ENCODE measurements at regions not wholly inside any gene's neighbourhood (a gene's known extent, or its start where the extent isn't known, plus 50 kb on each side); places are given as distances from the start of the nearest gene placed in this dataset.

DNA sequence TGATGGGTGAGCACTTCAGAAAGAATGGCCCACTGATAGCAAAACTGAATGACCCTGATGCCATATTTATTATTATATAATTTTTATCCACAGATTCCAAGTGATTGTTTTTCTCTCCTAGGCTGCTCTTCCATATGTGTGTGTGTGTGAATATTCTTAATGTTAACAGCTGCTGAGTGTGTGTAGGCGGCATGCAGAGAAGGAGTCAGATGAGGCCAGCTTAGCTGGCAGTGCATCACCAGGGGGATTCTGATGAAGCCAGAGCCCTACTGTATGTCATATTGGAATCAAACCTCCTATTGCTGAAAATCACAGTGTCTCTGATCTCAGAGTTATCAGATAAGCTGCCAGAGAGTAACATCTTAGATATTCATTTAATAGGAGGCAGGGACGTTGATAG lies 177.1 kb downstream of the DMAC1 start:
- H3K4me3 ChIP-seq (ENCODE audit: low read depth, low read length) = no peak overlapping the region
- no peaks in the 10 kb centered on the region for H3K36me3 ChIP-seq (ENCODE audit: control insufficient read depth, insufficient read depth, low read length)
- H3K27me3 ChIP-seq (ENCODE audit: control insufficient read depth, insufficient read depth, low read length) = no peaks in the 10 kb centered on the region
- TF ChIP-seq, protein P1, sequence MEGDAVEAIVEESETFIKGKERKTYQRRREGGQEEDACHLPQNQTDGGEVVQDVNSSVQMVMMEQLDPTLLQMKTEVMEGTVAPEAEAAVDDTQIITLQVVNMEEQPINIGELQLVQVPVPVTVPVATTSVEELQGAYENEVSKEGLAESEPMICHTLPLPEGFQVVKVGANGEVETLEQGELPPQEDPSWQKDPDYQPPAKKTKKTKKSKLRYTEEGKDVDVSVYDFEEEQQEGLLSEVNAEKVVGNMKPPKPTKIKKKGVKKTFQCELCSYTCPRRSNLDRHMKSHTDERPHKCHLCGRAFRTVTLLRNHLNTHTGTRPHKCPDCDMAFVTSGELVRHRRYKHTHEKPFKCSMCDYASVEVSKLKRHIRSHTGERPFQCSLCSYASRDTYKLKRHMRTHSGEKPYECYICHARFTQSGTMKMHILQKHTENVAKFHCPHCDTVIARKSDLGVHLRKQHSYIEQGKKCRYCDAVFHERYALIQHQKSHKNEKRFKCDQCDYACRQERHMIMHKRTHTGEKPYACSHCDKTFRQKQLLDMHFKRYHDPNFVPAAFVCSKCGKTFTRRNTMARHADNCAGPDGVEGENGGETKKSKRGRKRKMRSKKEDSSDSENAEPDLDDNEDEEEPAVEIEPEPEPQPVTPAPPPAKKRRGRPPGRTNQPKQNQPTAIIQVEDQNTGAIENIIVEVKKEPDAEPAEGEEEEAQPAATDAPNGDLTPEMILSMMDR (IDR thresholded peaks at IDR 0.05; ENCODE audit: insufficient read depth, low read length, severe bottlenecking) = no peak
- DNase-seq (ENCODE audit: low read depth) = no peak
- FAIRE-seq = no peak

- no peaks in the 10 kb centered on the region for H3K27me3 ChIP-seq (ENCODE audit: control insufficient read depth, insufficient read depth, low read length)
These were observed 184.2 kb downstream of the DMAC1 start for GRCh38 chr9:7615344-7615743.

DNA sequence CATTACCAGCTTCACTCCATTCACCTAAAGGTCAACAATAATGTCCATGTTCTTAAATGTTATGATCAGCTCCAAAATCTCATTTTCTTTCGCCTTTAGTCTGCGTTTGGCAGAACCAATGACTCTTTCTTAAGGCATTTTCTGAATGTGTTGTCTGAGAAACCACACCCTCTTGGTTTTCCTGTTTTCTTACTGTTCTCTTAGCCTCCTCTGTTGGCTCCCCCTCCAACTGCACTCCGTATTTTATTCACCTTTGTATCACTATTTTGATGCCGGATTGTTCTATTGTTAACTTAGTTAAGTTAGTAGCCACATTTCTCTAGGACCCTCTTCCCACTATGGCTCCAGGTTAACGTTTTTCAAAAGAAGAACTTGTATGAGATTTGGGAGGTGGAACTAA lies 185.6 kb downstream of the DMAC1 start:
- no peak overlapping the region for H3K4me3 ChIP-seq (ENCODE audit: low read depth, low read length)
- TF ChIP-seq, protein P1 (IDR thresholded peaks at IDR 0.05; ENCODE audit: insufficient read depth, low read length, severe bottlenecking) = no peak
- H3K36me3 ChIP-seq (ENCODE audit: control insufficient read depth, insufficient read depth, low read length) = no peaks in the 10 kb centered on the region
- DNase-seq (ENCODE audit: low read depth) (peak; percentile 39), FAIRE-seq (no peak)
- no peaks in the 10 kb centered on the region for H3K27me3 ChIP-seq (ENCODE audit: control insufficient read depth, insufficient read depth, low read length)

More at GRCh38 chr9:7615344-7615743, 184.2 kb downstream of the DMAC1 start:
- TF ChIP-seq, protein P1 (IDR thresholded peaks at IDR 0.05; ENCODE audit: insufficient read depth, low read length, severe bottlenecking) = no peak
- no peaks in the 10 kb centered on the region for H3K36me3 ChIP-seq (ENCODE audit: control insufficient read depth, insufficient read depth, low read length)
- H3K4me3 ChIP-seq (ENCODE audit: low read depth, low read length) = no peak overlapping the region
- FAIRE-seq (no peak), DNase-seq (ENCODE audit: low read depth) (peak; percentile 56)

DNA sequence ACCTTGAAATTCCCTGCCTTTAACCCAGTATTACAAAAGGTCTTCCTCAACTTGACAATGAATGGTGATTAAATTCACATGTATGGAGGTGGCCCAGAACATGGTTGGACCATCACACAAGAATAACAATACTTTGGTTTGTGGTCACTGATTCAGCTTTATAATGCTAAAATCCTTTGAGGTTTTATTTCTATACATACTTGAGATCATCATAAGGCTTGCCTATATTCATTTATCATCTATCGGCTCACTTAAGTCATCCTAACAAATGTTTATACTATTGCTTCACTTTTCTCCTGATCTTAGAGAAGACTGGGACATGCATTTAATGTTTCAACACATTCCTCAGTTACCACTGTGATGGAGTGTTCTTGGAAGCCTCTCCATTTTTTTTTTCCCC lies 191.3 kb downstream of the DMAC1 start:
- Histone ChIP-seq H3K27me3 (ENCODE audit: control insufficient read depth, insufficient read depth, low read length) (no peaks in the 10 kb centered on the region), H3K4me3 (ENCODE audit: low read depth, low read length) (no peak overlapping the region), H3K36me3 (ENCODE audit: control insufficient read depth, insufficient read depth, low read length) (no peaks in the 10 kb centered on the region)
- TF ChIP-seq, protein P1 (IDR thresholded peaks at IDR 0.05; ENCODE audit: insufficient read depth, low read length, severe bottlenecking) = no peak
- no peak for FAIRE-seq
- no peak for DNase-seq (ENCODE audit: low read depth)

DNA sequence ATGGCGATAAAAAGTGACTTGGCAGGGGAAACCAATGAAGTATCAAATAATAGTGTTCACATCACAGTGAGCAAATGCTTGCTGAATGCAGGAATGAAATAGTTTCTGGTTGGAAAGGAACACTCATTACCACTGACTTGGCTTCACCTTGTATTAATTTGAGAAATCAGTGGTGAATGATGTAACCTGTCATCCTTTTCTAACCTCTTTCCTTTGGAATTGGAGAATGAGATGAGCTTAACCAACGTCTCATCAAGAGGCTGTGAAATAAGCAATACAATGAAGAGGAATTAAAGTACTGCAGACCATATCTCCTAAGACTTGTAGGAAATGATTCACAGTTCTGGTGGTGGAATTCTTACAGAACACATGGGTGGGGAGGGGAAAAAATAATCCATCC lies 192.2 kb downstream of the DMAC1 start:
- TF ChIP-seq, protein P1 (IDR thresholded peaks at IDR 0.05; ENCODE audit: insufficient read depth, low read length, severe bottlenecking) = no peak
- DNase-seq (ENCODE audit: low read depth) (no peak), FAIRE-seq (no peak)
- Histone ChIP-seq H3K27me3 (ENCODE audit: control insufficient read depth, insufficient read depth, low read length) (no peaks in the 10 kb centered on the region), H3K36me3 (ENCODE audit: control insufficient read depth, insufficient read depth, low read length) (no peaks in the 10 kb centered on the region), H3K4me3 (ENCODE audit: low read depth, low read length) (no peak overlapping the region)

DNA sequence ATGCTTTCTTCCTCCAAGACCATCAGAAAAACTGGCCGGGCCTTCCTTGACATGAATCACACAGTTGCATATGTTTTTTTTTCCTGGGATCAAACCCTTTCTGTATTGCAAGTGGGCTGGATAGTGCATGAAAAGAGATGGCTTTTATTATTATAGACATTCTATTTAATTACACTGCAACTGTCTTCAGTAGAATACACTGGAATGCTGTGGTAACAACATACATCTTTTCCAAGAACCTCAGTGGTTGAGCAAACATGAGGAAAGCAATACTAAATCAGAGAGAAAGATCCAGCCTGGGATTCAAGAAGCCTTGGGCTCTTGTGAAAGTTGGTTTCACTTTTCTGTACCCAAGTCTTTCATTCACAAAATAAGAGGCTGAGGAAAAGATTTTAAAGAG lies 193.0 kb downstream of the DMAC1 start:
- TF ChIP-seq, protein P1 (IDR thresholded peaks at IDR 0.05; ENCODE audit: insufficient read depth, low read length, severe bottlenecking) = no peak
- Histone ChIP-seq H3K27me3 (ENCODE audit: control insufficient read depth, insufficient read depth, low read length) (no peaks in the 10 kb centered on the region), H3K4me3 (ENCODE audit: low read depth, low read length) (no peak overlapping the region), H3K36me3 (ENCODE audit: control insufficient read depth, insufficient read depth, low read length) (no peaks in the 10 kb centered on the region)
- FAIRE-seq = no peak
- DNase-seq (ENCODE audit: low read depth) = no peak
